B cell (primary cell): ENCODE measurements at regions not wholly inside any gene's neighbourhood (a gene's known extent, or its start where the extent isn't known, plus 50 kb on each side); places are given as distances from the start of the nearest gene placed in this dataset.

Experiments used
- ATAC-seq: fragments of 200-7000 bp; cut with Tn5 transposase; one replicate; pipeline ENCODE4 v1.10.0; 2021; ENCODE audit warnings: low read depth, mild to moderate bottlenecking, moderate number of reproducible peaks, moderate library complexity
- CTCF ChIA-PET: fragments of 350-600 bp; sonication (Branson Sonifier 250); formaldehyde crosslinking; loops from one replicate; lab custom pipeline; 2021; ENCODE audit warnings: antibody characterized with exemption, inconsistent platforms; lab: Charles Lee
- POLR2A ChIA-PET: fragments of 350-600 bp; sonication (Branson Sonifier 250); formaldehyde crosslinking; loops from one replicate; lab custom pipeline; 2021; ENCODE audit warnings: antibody characterized with exemption; lab: Charles Lee
- DNase-seq: peaks from one replicate; pipeline ENCODE4 v3.0.0; 2013
- H2AFZ ChIP-seq: 2 replicates; pipeline ENCODE4 v1.6.1; 2012; ENCODE audit warnings: mild to moderate bottlenecking, low read depth, low read length; ENCODE audit not compliant: insufficient read depth, poor library complexity, severe bottlenecking
- H3K27ac ChIP-seq, 2 donors: 1 replicate in 1 of 2; 2 replicates in 1 of 2; pipeline ENCODE4 v1.5.1; 2012 to 2013; ENCODE audit warnings: low read length in 2 of 2, mild to moderate bottlenecking in 2 of 2, moderate library complexity in 1 of 2
- H3K27me3 ChIP-seq, 4 experiments: fragments of 200-600 bp in 1 of 4; sonication (generic) in 1 of 4; replicated peaks in 1 of 4; 1 replicate in 2 of 4; 2 replicates in 2 of 4; pipeline versions ENCODE4 v1.6.1 to v1.7.0; 2013 to 2016; ENCODE audit warnings: low read length in 3 of 4, mild to moderate bottlenecking in 2 of 4, mixed read lengths in 1 of 4, moderate library complexity in 1 of 4; ENCODE audit not compliant: insufficient read depth in 4 of 4, control insufficient read depth in 3 of 4; ENCODE audit errors: control extremely low read depth in 1 of 4
- H3K36me3 ChIP-seq, 2 experiments: replicated peaks in 1 of 2; 1 replicate in 1 of 2; 2 replicates in 1 of 2; pipeline versions ENCODE4 v1.6.1 to v1.7.1; 2013; ENCODE audit warnings: low read length in 1 of 2; ENCODE audit not compliant: insufficient read depth in 2 of 2, control insufficient read depth in 1 of 2; ENCODE audit errors: control extremely low read depth in 1 of 2, extremely low read depth in 1 of 2
- H3K4me1 ChIP-seq, 2 donors: fragments of 200-600 bp in 1 of 2; sonication (generic) in 1 of 2; 1 replicate in 1 of 2; 2 replicates in 1 of 2; pipeline versions ENCODE4 v1.5.1 to v1.6.1; 2013 to 2017; ENCODE audit warnings: low read length in 2 of 2; ENCODE audit not compliant: control insufficient read depth in 2 of 2, insufficient read depth in 2 of 2
- H3K4me2 ChIP-seq: replicated peaks from 2 replicates; pipeline ENCODE3; 2012; ENCODE audit warnings: mild to moderate bottlenecking, low read depth, low read length; ENCODE audit not compliant: poor library complexity, severe bottlenecking
- H3K4me3 ChIP-seq, 5 experiments: fragments of 200-600 bp in 1 of 5; sonication (generic) in 1 of 5; 1 replicate in 3 of 5; 2 replicates in 2 of 5; pipeline versions ENCODE4 v1.5.1 to v1.7.0; 2011 to 2016; ENCODE audit warnings: low read length in 4 of 5, mild to moderate bottlenecking in 4 of 5, low read depth in 2 of 5, control low read depth in 1 of 5, moderate library complexity in 1 of 5; ENCODE audit not compliant: insufficient read depth in 1 of 5; ENCODE audit errors: control extremely low read depth in 1 of 5, extremely low read depth in 1 of 5
- H3K79me2 ChIP-seq: fragments of 200-600 bp; sonication (generic); one replicate; pipeline ENCODE4 v1.6.0; 2016; ENCODE audit warnings: low read length; ENCODE audit not compliant: control insufficient read depth, insufficient read depth
- H3K9ac ChIP-seq: fragments of 200-600 bp; sonication (generic); 2 replicates; pipeline ENCODE4 v1.6.1; 2017; ENCODE audit warnings: mild to moderate bottlenecking, low read length, moderate library complexity
- H3K9me3 ChIP-seq, 3 donors: one replicate each; pipeline versions ENCODE4 v1.6.1 to v1.7.1; 2013; ENCODE audit warnings: low read length in 2 of 3; ENCODE audit not compliant: control insufficient read depth in 2 of 3, insufficient read depth in 1 of 3; ENCODE audit errors: control extremely low read depth in 1 of 3
- H4K20me1 ChIP-seq: 2 replicates; pipeline ENCODE4 v1.6.0; 2012; ENCODE audit warnings: mild to moderate bottlenecking, low read length; ENCODE audit not compliant: insufficient read depth, control insufficient read depth, poor library complexity, severe bottlenecking
- H3K27ac Mint-ChIP-seq: one replicate; pipeline ENCODE4 v1.8.0; 2021; ENCODE audit warnings: mixed read lengths
- H3K27me3 Mint-ChIP-seq: one replicate; pipeline ENCODE4 v1.8.0; 2021; ENCODE audit warnings: mixed read lengths
- H3K4me1 Mint-ChIP-seq: one replicate; pipeline ENCODE4 v1.8.0; 2021; ENCODE audit warnings: mixed read lengths
- H3K4me3 Mint-ChIP-seq: one replicate; pipeline ENCODE4 v1.8.0; 2021; ENCODE audit warnings: mixed read lengths
- H3K9me3 Mint-ChIP-seq: one replicate; pipeline ENCODE4 v1.8.0; 2022; ENCODE audit warnings: mixed read lengths; ENCODE audit not compliant: insufficient read depth
- EZH2 ChIP-seq: IDR thresholded peaks from 2 replicates; pipeline ENCODE4 v1.6.1; 2012; ENCODE audit warnings: borderline replicate concordance, low read depth, mild to moderate bottlenecking, moderate library complexity, low read length; ENCODE audit not compliant: insufficient read depth, poor library complexity, severe bottlenecking
- WGBS: methylation state at CpG from one replicate; pipeline ENCODE4 v1.1.5; 2013; ENCODE audit warnings: missing lambda C conversion rate; ENCODE audit not compliant: insufficient coverage; 5-methylcytosine and 5-hydroxymethylcytosine counted together
- intact Hi-C: fragments of 100-400 bp; cut with micrococcal nuclease; formaldehyde crosslinking; loops from one replicate; pipeline ENCODE4 v1.10.0; 2022
- TF ChIP-seq, protein P1 (sequence below): fragments of 200-600 bp; IDR thresholded peaks from one replicate; pipeline ENCODE4 v1.8.0; 2022; ENCODE audit warnings: antibody characterized with exemption, mild to moderate bottlenecking

DNA sequence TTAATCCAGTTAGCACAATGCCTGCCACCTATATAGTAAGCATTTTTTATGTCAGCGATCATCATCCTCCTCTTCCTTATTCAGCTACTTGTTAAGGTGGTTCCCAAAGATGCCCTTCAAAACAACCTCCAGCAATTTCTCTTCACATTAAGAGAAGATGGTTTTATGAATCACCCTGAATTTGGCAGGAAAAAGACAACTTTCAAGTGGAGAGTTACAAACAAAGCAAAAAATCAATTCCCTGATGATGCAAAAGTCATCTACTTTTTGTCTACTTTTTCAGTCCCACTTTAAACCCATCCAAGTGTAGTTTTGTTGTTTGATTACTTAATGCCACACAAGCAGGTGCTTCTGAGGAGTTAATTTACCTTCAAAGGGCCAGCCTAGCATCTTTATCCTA lies 139.1 kb upstream of the SERP2 start:
- Mint-ChIP-seq H3K4me1 (no peaks in the 10 kb centered on the region), H3K27me3 (peaks cover 14% of the 10 kb centered on the region), H3K4me3 (no peak overlapping the region), H3K9me3 (no peaks in the 10 kb centered on the region), H3K27ac (no peak overlapping the region)
- H3K27ac ChIP-seq = no peak overlapping the region
- peaks cover 0 to 4% (median 2%) of the 10 kb centered on the region in 4 experiments for H3K27me3 ChIP-seq
- no peak for TF ChIP-seq EZH2
- TF ChIP-seq, protein P1, sequence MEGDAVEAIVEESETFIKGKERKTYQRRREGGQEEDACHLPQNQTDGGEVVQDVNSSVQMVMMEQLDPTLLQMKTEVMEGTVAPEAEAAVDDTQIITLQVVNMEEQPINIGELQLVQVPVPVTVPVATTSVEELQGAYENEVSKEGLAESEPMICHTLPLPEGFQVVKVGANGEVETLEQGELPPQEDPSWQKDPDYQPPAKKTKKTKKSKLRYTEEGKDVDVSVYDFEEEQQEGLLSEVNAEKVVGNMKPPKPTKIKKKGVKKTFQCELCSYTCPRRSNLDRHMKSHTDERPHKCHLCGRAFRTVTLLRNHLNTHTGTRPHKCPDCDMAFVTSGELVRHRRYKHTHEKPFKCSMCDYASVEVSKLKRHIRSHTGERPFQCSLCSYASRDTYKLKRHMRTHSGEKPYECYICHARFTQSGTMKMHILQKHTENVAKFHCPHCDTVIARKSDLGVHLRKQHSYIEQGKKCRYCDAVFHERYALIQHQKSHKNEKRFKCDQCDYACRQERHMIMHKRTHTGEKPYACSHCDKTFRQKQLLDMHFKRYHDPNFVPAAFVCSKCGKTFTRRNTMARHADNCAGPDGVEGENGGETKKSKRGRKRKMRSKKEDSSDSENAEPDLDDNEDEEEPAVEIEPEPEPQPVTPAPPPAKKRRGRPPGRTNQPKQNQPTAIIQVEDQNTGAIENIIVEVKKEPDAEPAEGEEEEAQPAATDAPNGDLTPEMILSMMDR = no peak
- no peak overlapping the region for H3K4me2 ChIP-seq
- no peaks in the 10 kb centered on the region for H3K36me3 ChIP-seq
- ATAC-seq = no peak
- H3K4me1 ChIP-seq = no peaks in the 10 kb centered on the region
- no peaks in the 10 kb centered on the region for H3K79me2 ChIP-seq
- no peak overlapping the region for H2AFZ ChIP-seq
- no peak for DNase-seq
- no peaks in the 10 kb centered on the region for H4K20me1 ChIP-seq
- no peaks in the 10 kb centered on the region for H3K9me3 ChIP-seq
- intact Hi-C loops = no loop called here
- WGBS = no CpG with 5 or more reads among the region's 1 CpG
- ChIA-PET CTCF (no interaction called here), POLR2A (no interaction called here)
- H3K4me3 ChIP-seq = no peak overlapping the region
- no peak overlapping the region for H3K9ac ChIP-seq

DNA sequence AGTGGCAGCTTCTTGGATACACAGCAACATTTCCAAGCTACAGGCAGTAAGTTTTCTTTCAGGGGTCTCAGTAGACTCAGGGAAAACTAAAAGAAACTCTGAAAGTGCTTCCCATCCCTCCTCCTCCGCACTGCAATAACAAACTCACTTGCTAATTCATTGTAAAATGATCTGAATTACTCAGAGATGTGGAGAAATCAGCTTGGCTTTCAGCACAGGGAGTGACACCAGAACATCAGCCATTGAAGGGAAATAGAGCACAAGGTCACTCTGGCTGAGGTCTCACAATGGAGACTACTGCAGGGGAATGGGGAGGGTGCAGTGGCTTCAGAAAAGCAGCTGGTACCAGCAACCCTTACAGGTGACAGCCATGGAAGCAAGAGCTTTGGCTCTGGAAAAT lies 137.3 kb upstream of the SERP2 start:
- no peaks in the 10 kb centered on the region for H3K9me3 ChIP-seq
- H3K4me2 ChIP-seq = no peak overlapping the region
- H3K27me3 ChIP-seq = no peaks in the 10 kb centered on the region
- H3K79me2 ChIP-seq = no peaks in the 10 kb centered on the region
- TF ChIP-seq EZH2 = no peak
- TF ChIP-seq, protein P1 = no peak
- H3K4me1 ChIP-seq = no peaks in the 10 kb centered on the region
- POLR2A ChIA-PET = no interaction called here
- H4K20me1 ChIP-seq = no peaks in the 10 kb centered on the region
- Mint-ChIP-seq H3K4me1 (no peaks in the 10 kb centered on the region), H3K4me3 (no peak overlapping the region), H3K27me3 (peaks cover 16% of the 10 kb centered on the region), H3K9me3 (no peaks in the 10 kb centered on the region), H3K27ac (no peak overlapping the region)
- H3K36me3 ChIP-seq = no peaks in the 10 kb centered on the region
- H3K9ac ChIP-seq = no peak overlapping the region
- H3K4me3 ChIP-seq = no peak overlapping the region
- no CpG with 5 or more reads among the region's 1 CpG for WGBS
- DNase-seq (no peak), ATAC-seq (no peak)
- intact Hi-C loops = no loop called here
- no peak overlapping the region for H3K27ac ChIP-seq
- CTCF ChIA-PET = no interaction called here
- H2AFZ ChIP-seq = no peak overlapping the region
